Keratinocyte (primary cell): ENCODE measurements at regions not wholly inside any gene's neighbourhood (a gene's known extent, or its start where the extent isn't known, plus 50 kb on each side); places are given as distances from the start of the nearest gene placed in this dataset.

Experiments
- CTCF ChIP-seq, 3 experiments: IDR thresholded peaks in 1 of 3; conservative IDR thresholded peaks in 1 of 3; optimal IDR thresholded peaks in 1 of 3; 2 replicates in 2 of 3; 3 replicates in 1 of 3; pipeline versions ENCODE3 to v1.5.1; 2011; ENCODE audit warnings: low read length in 3 of 3, mild to moderate bottlenecking in 3 of 3, moderate library complexity in 2 of 3, control low read depth in 1 of 3, inconsistent platforms in 1 of 3; ENCODE audit not compliant: insufficient read depth in 2 of 3; ENCODE audit errors: extremely low read depth in 1 of 3
- EZH2 ChIP-seq: IDR thresholded peaks from one replicate; pipeline ENCODE4 v1.6.1; 2012; ENCODE audit warnings: inconsistent platforms, mild to moderate bottlenecking, low read length, moderate library complexity

GRCh38 chr2:203808046-203808750, 59.4 kb upstream of the CTLA4 start:
- TF ChIP-seq EZH2, result no peak
- TF ChIP-seq CTCF (optimal IDR thresholded peaks at IDR 0.05 in 1 of 3, IDR thresholded peaks at IDR 0.05 in 1 of 3, conservative IDR thresholded peaks at IDR 0.05 in 1 of 3; ENCODE audit: extremely low read depth in 1 of 3, insufficient read depth in 2 of 3, low read length in 3 of 3), result no peak
